Keratinocyte (primary cell): ENCODE measurements at regions not wholly inside any gene's neighbourhood (a gene's known extent, or its start where the extent isn't known, plus 50 kb on each side); places are given as distances from the start of the nearest gene placed in this dataset.

Source experiments
- DNase-seq: peaks from one replicate; pipeline ENCODE4 v3.0.0-alpha.2; 2011; ENCODE audit warnings: low read depth, missing footprints, low spot score
- FAIRE-seq: peaks from 2 replicates; lab custom pipeline; 2011; peaks lifted over from hg19 to GRCh38; lab: Jason Lieb, UNC
- H2AFZ ChIP-seq: 2 replicates; pipeline ENCODE4 v1.6.0; 2012; ENCODE audit warnings: low read length, control low read depth, inconsistent platforms; ENCODE audit not compliant: control insufficient read depth
- H3K27ac ChIP-seq: 2 replicates; pipeline ENCODE4 v1.5.1; 2011; ENCODE audit warnings: low read length; ENCODE audit not compliant: control insufficient read depth, insufficient read depth
- H3K27me3 ChIP-seq: 3 replicates; pipeline ENCODE4 v1.6.0; 2011; ENCODE audit warnings: low read length; ENCODE audit not compliant: control insufficient read depth, insufficient read depth; ENCODE audit errors: extremely low read depth
- H3K36me3 ChIP-seq, 2 experiments: 2 replicates in 1 of 2; 3 replicates in 1 of 2; pipeline ENCODE4 v1.5.1; 2011; ENCODE audit warnings: low read length in 2 of 2, mild to moderate bottlenecking in 1 of 2; ENCODE audit not compliant: control insufficient read depth in 2 of 2, insufficient read depth in 2 of 2; ENCODE audit errors: extremely low read depth in 1 of 2
- H3K4me1 ChIP-seq: 3 replicates; pipeline ENCODE4 v1.5.1; 2011; ENCODE audit warnings: low read length; ENCODE audit not compliant: control insufficient read depth, insufficient read depth; ENCODE audit errors: extremely low read depth
- H3K4me2 ChIP-seq: 3 replicates; pipeline ENCODE4 v1.6.0; 2011; ENCODE audit warnings: low read depth, low read length; ENCODE audit not compliant: control insufficient read depth, insufficient read depth; ENCODE audit errors: extremely low read depth
- H3K4me3 ChIP-seq, 3 experiments: fragments of 200-600 bp in 1 of 3; sonication (generic) in 1 of 3; 2 replicates in 2 of 3; 3 replicates in 1 of 3; pipeline ENCODE4 v1.5.1; 2011 to 2016; ENCODE audit warnings: low read length in 3 of 3, mild to moderate bottlenecking in 3 of 3, control low read depth in 2 of 3, inconsistent platforms in 1 of 3, low read depth in 1 of 3, mixed read lengths in 1 of 3, mixed run types in 1 of 3, moderate library complexity in 1 of 3; ENCODE audit not compliant: control insufficient read depth in 2 of 3, insufficient read depth in 2 of 3; ENCODE audit errors: extremely low read depth in 1 of 3
- H3K79me2 ChIP-seq: 2 replicates; pipeline ENCODE4 v1.6.0; 2012; ENCODE audit warnings: low read length; ENCODE audit not compliant: control insufficient read depth, insufficient read depth
- H3K9ac ChIP-seq: 3 replicates; pipeline ENCODE4 v1.6.0; 2011; ENCODE audit warnings: low read length; ENCODE audit not compliant: control insufficient read depth, insufficient read depth; ENCODE audit errors: extremely low read depth
- H3K9me1 ChIP-seq: 3 replicates; pipeline ENCODE4 v1.6.0; 2011; ENCODE audit warnings: low read length; ENCODE audit not compliant: control insufficient read depth, insufficient read depth; ENCODE audit errors: extremely low read depth
- H3K9me3 ChIP-seq: 2 replicates; pipeline ENCODE4 v1.5.1; 2012; ENCODE audit warnings: low read depth, low read length; ENCODE audit not compliant: control insufficient read depth
- H4K20me1 ChIP-seq: 3 replicates; pipeline ENCODE4 v1.6.0; 2011; ENCODE audit warnings: low read length; ENCODE audit not compliant: control insufficient read depth, insufficient read depth; ENCODE audit errors: extremely low read depth
- EZH2 ChIP-seq: IDR thresholded peaks from one replicate; pipeline ENCODE4 v1.6.1; 2012; ENCODE audit warnings: inconsistent platforms, mild to moderate bottlenecking, low read length, moderate library complexity
- dilution Hi-C: fragments of 300-500 bp; cut with MboI; formaldehyde crosslinking; loops from one replicate; pipeline ENCODE4 v1.7.0; 2020; ENCODE audit warnings: low sequenced_read_pairs; ENCODE audit not compliant: extremely low pct_ligation_motif_present
- TF ChIP-seq, protein P1 (sequence below), 3 experiments: IDR thresholded peaks in 1 of 3; conservative IDR thresholded peaks in 1 of 3; optimal IDR thresholded peaks in 1 of 3; 2 replicates in 2 of 3; 3 replicates in 1 of 3; pipeline versions ENCODE3 to v1.5.1; 2011; ENCODE audit warnings: low read length in 3 of 3, mild to moderate bottlenecking in 3 of 3, moderate library complexity in 2 of 3, control low read depth in 1 of 3, inconsistent platforms in 1 of 3; ENCODE audit not compliant: insufficient read depth in 2 of 3; ENCODE audit errors: extremely low read depth in 1 of 3

- no peaks in the 10 kb centered on the region for H4K20me1 ChIP-seq
- FAIRE-seq = no peak
- H3K9me3 ChIP-seq = peaks cover 3% of the 10 kb centered on the region
- no peak overlapping the region for H3K4me2 ChIP-seq
- dilution Hi-C loops = no loop called here
- no peak overlapping the region for H3K4me3 ChIP-seq
- H3K9ac ChIP-seq = no peak overlapping the region
- no peak overlapping the region for H2AFZ ChIP-seq
- H3K27ac ChIP-seq = no peak overlapping the region
- no peaks in the 10 kb centered on the region for H3K27me3 ChIP-seq
- no peak for DNase-seq
- TF ChIP-seq, protein P1, sequence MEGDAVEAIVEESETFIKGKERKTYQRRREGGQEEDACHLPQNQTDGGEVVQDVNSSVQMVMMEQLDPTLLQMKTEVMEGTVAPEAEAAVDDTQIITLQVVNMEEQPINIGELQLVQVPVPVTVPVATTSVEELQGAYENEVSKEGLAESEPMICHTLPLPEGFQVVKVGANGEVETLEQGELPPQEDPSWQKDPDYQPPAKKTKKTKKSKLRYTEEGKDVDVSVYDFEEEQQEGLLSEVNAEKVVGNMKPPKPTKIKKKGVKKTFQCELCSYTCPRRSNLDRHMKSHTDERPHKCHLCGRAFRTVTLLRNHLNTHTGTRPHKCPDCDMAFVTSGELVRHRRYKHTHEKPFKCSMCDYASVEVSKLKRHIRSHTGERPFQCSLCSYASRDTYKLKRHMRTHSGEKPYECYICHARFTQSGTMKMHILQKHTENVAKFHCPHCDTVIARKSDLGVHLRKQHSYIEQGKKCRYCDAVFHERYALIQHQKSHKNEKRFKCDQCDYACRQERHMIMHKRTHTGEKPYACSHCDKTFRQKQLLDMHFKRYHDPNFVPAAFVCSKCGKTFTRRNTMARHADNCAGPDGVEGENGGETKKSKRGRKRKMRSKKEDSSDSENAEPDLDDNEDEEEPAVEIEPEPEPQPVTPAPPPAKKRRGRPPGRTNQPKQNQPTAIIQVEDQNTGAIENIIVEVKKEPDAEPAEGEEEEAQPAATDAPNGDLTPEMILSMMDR (optimal IDR thresholded peaks at IDR 0.05 in 1 of 3, IDR thresholded peaks at IDR 0.05 in 1 of 3, conservative IDR thresholded peaks at IDR 0.05 in 1 of 3; ENCODE audit: extremely low read depth in 1 of 3, insufficient read depth in 2 of 3, low read length in 3 of 3) = no peak
- TF ChIP-seq EZH2 = no peak
- no peaks in the 10 kb centered on the region for H3K4me1 ChIP-seq
- H3K36me3 ChIP-seq = no peaks in the 10 kb centered on the region
- no peaks in the 10 kb centered on the region for H3K9me1 ChIP-seq
- H3K79me2 ChIP-seq = no peaks in the 10 kb centered on the region
Measured at GRCh38 chr5:28305891-28306290, 1267.5 kb upstream of the CDH9 start.

- H3K4me3 ChIP-seq = no peak overlapping the region
- no peaks in the 10 kb centered on the region for H4K20me1 ChIP-seq
- no peaks in the 10 kb centered on the region for H3K9me1 ChIP-seq
- no peaks in the 10 kb centered on the region for H3K79me2 ChIP-seq
- H3K27ac ChIP-seq = no peak overlapping the region
- TF ChIP-seq, protein P1 (optimal IDR thresholded peaks at IDR 0.05 in 1 of 3, IDR thresholded peaks at IDR 0.05 in 1 of 3, conservative IDR thresholded peaks at IDR 0.05 in 1 of 3; ENCODE audit: extremely low read depth in 1 of 3, insufficient read depth in 2 of 3, low read length in 3 of 3) = no peak
- TF ChIP-seq EZH2 = no peak
- FAIRE-seq (no peak), DNase-seq (no peak)
- H3K36me3 ChIP-seq = no peaks in the 10 kb centered on the region
- no peaks in the 10 kb centered on the region for H3K4me1 ChIP-seq
- H2AFZ ChIP-seq = no peak overlapping the region
- no peak overlapping the region for H3K9ac ChIP-seq
- dilution Hi-C loops = no loop called here
- H3K4me2 ChIP-seq = no peak overlapping the region
- H3K27me3 ChIP-seq = no peaks in the 10 kb centered on the region
- no peaks in the 10 kb centered on the region for H3K9me3 ChIP-seq
Measured at GRCh38 chr5:28301712-28302111, 1263.3 kb upstream of the CDH9 start.
